ENCODE measurements at regions not wholly inside any gene's neighbourhood (a gene's known extent, or its start where the extent isn't known, plus 50 kb on each side); places are given as distances from the start of the nearest gene placed in this dataset.

DNA sequence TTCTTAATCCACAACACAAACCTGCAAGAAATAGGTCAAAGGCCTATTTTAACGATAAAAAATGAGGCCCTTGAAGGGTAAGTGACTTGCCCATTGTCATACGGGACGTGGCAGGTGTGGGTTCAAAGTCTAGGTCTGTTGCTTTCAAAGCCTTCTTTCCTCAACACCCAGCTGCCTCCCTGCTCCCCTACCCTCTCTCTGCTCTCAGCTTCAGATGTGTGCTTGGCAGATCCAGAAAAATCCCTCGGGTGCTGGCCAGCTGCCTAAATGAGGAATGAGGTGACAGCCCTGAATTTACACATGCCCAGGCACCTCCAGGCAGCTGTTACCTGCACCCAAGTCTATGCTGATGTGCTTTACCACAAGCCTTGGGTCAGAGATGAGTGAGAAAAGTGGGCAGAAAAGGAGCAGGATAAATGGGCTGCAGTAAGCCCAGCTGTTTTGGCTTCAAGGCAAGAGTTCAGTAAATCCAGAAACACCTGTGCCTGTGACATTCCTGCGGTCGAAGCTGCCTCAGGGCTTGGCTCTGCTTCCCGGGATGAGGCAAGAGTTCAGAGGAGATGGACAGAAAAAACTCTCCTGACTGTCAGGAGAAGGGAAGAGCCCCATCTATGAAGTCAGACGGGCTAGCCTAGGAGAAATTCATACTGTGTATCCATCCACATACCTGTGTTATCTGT is 49.9 kb upstream of the LDLRAD3 start:
- intact Hi-C loops (cut with micrococcal nuclease) = no loop called here
- ChIA-PET RAD21 (ENCODE audit: low non-redundant PET in 1 of 2, low total read pairs in 2 of 2, uncharacterized antibody in 2 of 2, unreplicated experiment in 2 of 2) (no interaction called here), POLR2A (no interaction called here), CTCF (interaction anchor here (0.8 to 1.0 kb wide), 2 partner anchors 72 to 180 kb away, joined by 3 to 5 read pairs; no protein-coding TSS in a partner anchor)
- Histone ChIP-seq H3K9me3 (ENCODE audit: control insufficient read depth in 1 of 2, insufficient read depth in 1 of 2, low read depth in 1 of 2, low read length in 2 of 2) (no peaks in the 10 kb centered on the region), H3K9me2 (ENCODE audit: insufficient read depth) (no peaks in the 10 kb centered on the region), H3K27ac (ENCODE audit: low read depth, low read length) (no peak overlapping the region), H3K9ac (ENCODE audit: low read length) (no peak overlapping the region), H3K79me2 (ENCODE audit: insufficient read depth, low read length) (no peaks in the 10 kb centered on the region), H3K36me3 (ENCODE audit: control insufficient read depth in 1 of 2, insufficient read depth in 2 of 2, low read length in 2 of 2) (no peaks in the 10 kb centered on the region), H2AFZ (ENCODE audit: low read depth, low read length, poor library complexity, severe bottlenecking) (no peak overlapping the region), H3K4me3 (replicated peaks in 1 of 2; ENCODE audit: low read depth in 1 of 2, low read length in 2 of 2) (no peak overlapping the region), H3K27me3 (ENCODE audit: insufficient read depth, low read length) (no peaks in the 10 kb centered on the region), H3K4me2 (ENCODE audit: low read length) (no peak overlapping the region), H4K20me1 (ENCODE audit: insufficient read depth) (no peaks in the 10 kb centered on the region), H3K4me1 (ENCODE audit: control insufficient read depth in 1 of 2, insufficient read depth in 2 of 2, low read length in 2 of 2) (no peaks in the 10 kb centered on the region)
- ATAC-seq (no peak), DNase-seq (ENCODE audit: low read depth, low spot score) (no peak)
- TF ChIP-seq SRF (IDR thresholded peaks at IDR 0.05; ENCODE audit: low read depth) (no peak), TCF7L2 (IDR thresholded peaks at IDR 0.05; ENCODE audit: borderline replicate concordance, extremely low read depth, insufficient read depth, insufficient read length) (no peak), EGR1 (IDR thresholded peaks at IDR 0.05; ENCODE audit: low read depth) (no peak), SP1 (IDR thresholded peaks at IDR 0.05; ENCODE audit: low read depth) (no peak), ZFX (IDR thresholded peaks at IDR 0.05) (no peak), YY1 (IDR thresholded peaks at IDR 0.05; ENCODE audit: extremely low read depth, insufficient replicate concordance, low read depth, low read length) (no peak), FOSL1 (IDR thresholded peaks at IDR 0.05; ENCODE audit: low read depth) (no peak), SIN3A (IDR thresholded peaks at IDR 0.05; ENCODE audit: low read depth) (no peak), CEBPB (IDR thresholded peaks at IDR 0.05; ENCODE audit: low read depth) (no peak), POLR2A (IDR thresholded peaks at IDR 0.05; ENCODE audit: borderline replicate concordance, extremely low read depth, insufficient read depth, insufficient read length) (no peak)
- TF ChIP-seq, protein P1, sequence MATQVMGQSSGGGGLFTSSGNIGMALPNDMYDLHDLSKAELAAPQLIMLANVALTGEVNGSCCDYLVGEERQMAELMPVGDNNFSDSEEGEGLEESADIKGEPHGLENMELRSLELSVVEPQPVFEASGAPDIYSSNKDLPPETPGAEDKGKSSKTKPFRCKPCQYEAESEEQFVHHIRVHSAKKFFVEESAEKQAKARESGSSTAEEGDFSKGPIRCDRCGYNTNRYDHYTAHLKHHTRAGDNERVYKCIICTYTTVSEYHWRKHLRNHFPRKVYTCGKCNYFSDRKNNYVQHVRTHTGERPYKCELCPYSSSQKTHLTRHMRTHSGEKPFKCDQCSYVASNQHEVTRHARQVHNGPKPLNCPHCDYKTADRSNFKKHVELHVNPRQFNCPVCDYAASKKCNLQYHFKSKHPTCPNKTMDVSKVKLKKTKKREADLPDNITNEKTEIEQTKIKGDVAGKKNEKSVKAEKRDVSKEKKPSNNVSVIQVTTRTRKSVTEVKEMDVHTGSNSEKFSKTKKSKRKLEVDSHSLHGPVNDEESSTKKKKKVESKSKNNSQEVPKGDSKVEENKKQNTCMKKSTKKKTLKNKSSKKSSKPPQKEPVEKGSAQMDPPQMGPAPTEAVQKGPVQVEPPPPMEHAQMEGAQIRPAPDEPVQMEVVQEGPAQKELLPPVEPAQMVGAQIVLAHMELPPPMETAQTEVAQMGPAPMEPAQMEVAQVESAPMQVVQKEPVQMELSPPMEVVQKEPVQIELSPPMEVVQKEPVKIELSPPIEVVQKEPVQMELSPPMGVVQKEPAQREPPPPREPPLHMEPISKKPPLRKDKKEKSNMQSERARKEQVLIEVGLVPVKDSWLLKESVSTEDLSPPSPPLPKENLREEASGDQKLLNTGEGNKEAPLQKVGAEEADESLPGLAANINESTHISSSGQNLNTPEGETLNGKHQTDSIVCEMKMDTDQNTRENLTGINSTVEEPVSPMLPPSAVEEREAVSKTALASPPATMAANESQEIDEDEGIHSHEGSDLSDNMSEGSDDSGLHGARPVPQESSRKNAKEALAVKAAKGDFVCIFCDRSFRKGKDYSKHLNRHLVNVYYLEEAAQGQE (IDR thresholded peaks at IDR 0.05; ENCODE audit: low read depth) = no peak
- TF ChIP-seq, protein P2, sequence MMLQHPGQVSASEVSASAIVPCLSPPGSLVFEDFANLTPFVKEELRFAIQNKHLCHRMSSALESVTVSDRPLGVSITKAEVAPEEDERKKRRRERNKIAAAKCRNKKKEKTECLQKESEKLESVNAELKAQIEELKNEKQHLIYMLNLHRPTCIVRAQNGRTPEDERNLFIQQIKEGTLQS (IDR thresholded peaks at IDR 0.05) = no peak
- BruUV-seq (replicated peaks) = no TSS peak
